Keratinocyte (primary cell): ENCODE measurements at regions not wholly inside any gene's neighbourhood (a gene's known extent, or its start where the extent isn't known, plus 50 kb on each side); places are given as distances from the start of the nearest gene placed in this dataset.

Experiments used
- DNase-seq: peaks from one replicate; pipeline ENCODE4 v3.0.0-alpha.2; 2011; ENCODE audit warnings: low read depth, missing footprints, low spot score
- FAIRE-seq: peaks from 2 replicates; lab custom pipeline; 2011; peaks lifted over from hg19 to GRCh38; lab: Jason Lieb, UNC
- H2AFZ ChIP-seq: 2 replicates; pipeline ENCODE4 v1.6.0; 2012; ENCODE audit warnings: low read length, control low read depth, inconsistent platforms; ENCODE audit not compliant: control insufficient read depth
- H3K27ac ChIP-seq: 2 replicates; pipeline ENCODE4 v1.5.1; 2011; ENCODE audit warnings: low read length; ENCODE audit not compliant: control insufficient read depth, insufficient read depth
- H3K27me3 ChIP-seq: 3 replicates; pipeline ENCODE4 v1.6.0; 2011; ENCODE audit warnings: low read length; ENCODE audit not compliant: control insufficient read depth, insufficient read depth; ENCODE audit errors: extremely low read depth
- H3K36me3 ChIP-seq, 2 experiments: 2 replicates in 1 of 2; 3 replicates in 1 of 2; pipeline ENCODE4 v1.5.1; 2011; ENCODE audit warnings: low read length in 2 of 2, mild to moderate bottlenecking in 1 of 2; ENCODE audit not compliant: control insufficient read depth in 2 of 2, insufficient read depth in 2 of 2; ENCODE audit errors: extremely low read depth in 1 of 2
- H3K4me1 ChIP-seq: 3 replicates; pipeline ENCODE4 v1.5.1; 2011; ENCODE audit warnings: low read length; ENCODE audit not compliant: control insufficient read depth, insufficient read depth; ENCODE audit errors: extremely low read depth
- H3K4me2 ChIP-seq: 3 replicates; pipeline ENCODE4 v1.6.0; 2011; ENCODE audit warnings: low read depth, low read length; ENCODE audit not compliant: control insufficient read depth, insufficient read depth; ENCODE audit errors: extremely low read depth
- H3K4me3 ChIP-seq, 3 experiments: fragments of 200-600 bp in 1 of 3; sonication (generic) in 1 of 3; 2 replicates in 2 of 3; 3 replicates in 1 of 3; pipeline ENCODE4 v1.5.1; 2011 to 2016; ENCODE audit warnings: low read length in 3 of 3, mild to moderate bottlenecking in 3 of 3, control low read depth in 2 of 3, inconsistent platforms in 1 of 3, low read depth in 1 of 3, mixed read lengths in 1 of 3, mixed run types in 1 of 3, moderate library complexity in 1 of 3; ENCODE audit not compliant: control insufficient read depth in 2 of 3, insufficient read depth in 2 of 3; ENCODE audit errors: extremely low read depth in 1 of 3
- H3K79me2 ChIP-seq: 2 replicates; pipeline ENCODE4 v1.6.0; 2012; ENCODE audit warnings: low read length; ENCODE audit not compliant: control insufficient read depth, insufficient read depth
- H3K9ac ChIP-seq: 3 replicates; pipeline ENCODE4 v1.6.0; 2011; ENCODE audit warnings: low read length; ENCODE audit not compliant: control insufficient read depth, insufficient read depth; ENCODE audit errors: extremely low read depth
- H3K9me1 ChIP-seq: 3 replicates; pipeline ENCODE4 v1.6.0; 2011; ENCODE audit warnings: low read length; ENCODE audit not compliant: control insufficient read depth, insufficient read depth; ENCODE audit errors: extremely low read depth
- H3K9me3 ChIP-seq: 2 replicates; pipeline ENCODE4 v1.5.1; 2012; ENCODE audit warnings: low read depth, low read length; ENCODE audit not compliant: control insufficient read depth
- H4K20me1 ChIP-seq: 3 replicates; pipeline ENCODE4 v1.6.0; 2011; ENCODE audit warnings: low read length; ENCODE audit not compliant: control insufficient read depth, insufficient read depth; ENCODE audit errors: extremely low read depth
- EZH2 ChIP-seq: IDR thresholded peaks from one replicate; pipeline ENCODE4 v1.6.1; 2012; ENCODE audit warnings: inconsistent platforms, mild to moderate bottlenecking, low read length, moderate library complexity
- dilution Hi-C: fragments of 300-500 bp; cut with MboI; formaldehyde crosslinking; loops from one replicate; pipeline ENCODE4 v1.7.0; 2020; ENCODE audit warnings: low sequenced_read_pairs; ENCODE audit not compliant: extremely low pct_ligation_motif_present
- TF ChIP-seq, protein P1 (sequence below), 3 experiments: IDR thresholded peaks in 1 of 3; conservative IDR thresholded peaks in 1 of 3; optimal IDR thresholded peaks in 1 of 3; 2 replicates in 2 of 3; 3 replicates in 1 of 3; pipeline versions ENCODE3 to v1.5.1; 2011; ENCODE audit warnings: low read length in 3 of 3, mild to moderate bottlenecking in 3 of 3, moderate library complexity in 2 of 3, control low read depth in 1 of 3, inconsistent platforms in 1 of 3; ENCODE audit not compliant: insufficient read depth in 2 of 3; ENCODE audit errors: extremely low read depth in 1 of 3

GRCh38 chr14:85338895-85339294 is 191.0 kb upstream of the FLRT2 start:
- Histone ChIP-seq H2AFZ (no peak overlapping the region), H3K4me2 (no peak overlapping the region), H3K36me3 (no peaks in the 10 kb centered on the region), H3K4me3 (no peak overlapping the region), H3K27me3 (no peaks in the 10 kb centered on the region), H3K79me2 (no peaks in the 10 kb centered on the region), H3K9ac (no peak overlapping the region), H3K9me1 (no peaks in the 10 kb centered on the region), H3K27ac (no peak overlapping the region), H3K4me1 (no peaks in the 10 kb centered on the region), H3K9me3 (no peaks in the 10 kb centered on the region), H4K20me1 (no peaks in the 10 kb centered on the region)
- FAIRE-seq, result no peak
- DNase-seq, result no peak
- TF ChIP-seq, protein P1, sequence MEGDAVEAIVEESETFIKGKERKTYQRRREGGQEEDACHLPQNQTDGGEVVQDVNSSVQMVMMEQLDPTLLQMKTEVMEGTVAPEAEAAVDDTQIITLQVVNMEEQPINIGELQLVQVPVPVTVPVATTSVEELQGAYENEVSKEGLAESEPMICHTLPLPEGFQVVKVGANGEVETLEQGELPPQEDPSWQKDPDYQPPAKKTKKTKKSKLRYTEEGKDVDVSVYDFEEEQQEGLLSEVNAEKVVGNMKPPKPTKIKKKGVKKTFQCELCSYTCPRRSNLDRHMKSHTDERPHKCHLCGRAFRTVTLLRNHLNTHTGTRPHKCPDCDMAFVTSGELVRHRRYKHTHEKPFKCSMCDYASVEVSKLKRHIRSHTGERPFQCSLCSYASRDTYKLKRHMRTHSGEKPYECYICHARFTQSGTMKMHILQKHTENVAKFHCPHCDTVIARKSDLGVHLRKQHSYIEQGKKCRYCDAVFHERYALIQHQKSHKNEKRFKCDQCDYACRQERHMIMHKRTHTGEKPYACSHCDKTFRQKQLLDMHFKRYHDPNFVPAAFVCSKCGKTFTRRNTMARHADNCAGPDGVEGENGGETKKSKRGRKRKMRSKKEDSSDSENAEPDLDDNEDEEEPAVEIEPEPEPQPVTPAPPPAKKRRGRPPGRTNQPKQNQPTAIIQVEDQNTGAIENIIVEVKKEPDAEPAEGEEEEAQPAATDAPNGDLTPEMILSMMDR (optimal IDR thresholded peaks at IDR 0.05 in 1 of 3, IDR thresholded peaks at IDR 0.05 in 1 of 3, conservative IDR thresholded peaks at IDR 0.05 in 1 of 3; ENCODE audit: extremely low read depth in 1 of 3, insufficient read depth in 2 of 3, low read length in 3 of 3), result no peak
- TF ChIP-seq EZH2, result no peak
- dilution Hi-C loops, result no loop called here

DNA sequence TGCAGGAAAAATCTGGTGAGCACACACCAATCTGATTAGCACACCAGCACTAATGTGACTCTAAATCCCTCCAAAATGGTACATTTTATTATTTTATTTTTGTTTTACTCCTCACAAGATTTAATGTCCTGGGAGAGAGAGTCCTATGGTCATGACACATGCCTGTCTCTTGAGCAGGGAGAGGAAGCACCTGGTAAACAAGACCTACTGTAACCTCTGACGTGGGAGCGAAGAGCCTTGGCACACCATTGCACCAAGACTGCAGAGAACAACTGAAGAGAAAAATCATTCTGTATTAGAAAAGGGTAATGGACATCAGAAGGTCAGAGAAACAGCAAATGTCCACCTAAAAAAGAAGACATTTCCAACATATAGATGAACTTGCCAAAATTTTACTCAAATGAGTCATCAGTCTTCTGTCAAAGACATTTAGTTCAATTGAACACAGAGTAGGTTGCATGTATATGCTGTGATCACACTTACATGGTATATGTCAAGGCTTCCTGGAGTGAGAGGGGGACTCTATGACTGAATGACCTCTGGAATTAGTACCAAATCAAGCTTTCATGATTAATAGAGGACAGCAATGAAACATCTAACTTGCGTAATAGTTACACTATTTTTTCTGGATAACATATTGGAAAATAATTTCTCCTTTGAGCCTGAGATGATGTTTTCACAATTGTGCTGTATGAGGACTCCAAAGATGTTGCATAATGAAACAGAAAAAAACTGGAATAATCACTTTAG is 186.9 kb upstream of the FLRT2 start:
- H2AFZ ChIP-seq, result no peak overlapping the region
- H3K9ac ChIP-seq, result no peak overlapping the region
- no peak overlapping the region for H3K4me2 ChIP-seq
- FAIRE-seq (peak; percentile 52), DNase-seq (no peak)
- H3K79me2 ChIP-seq, result no peaks in the 10 kb centered on the region
- TF ChIP-seq, protein P1 (optimal IDR thresholded peaks at IDR 0.05 in 1 of 3, IDR thresholded peaks at IDR 0.05 in 1 of 3, conservative IDR thresholded peaks at IDR 0.05 in 1 of 3; ENCODE audit: extremely low read depth in 1 of 3, insufficient read depth in 2 of 3, low read length in 3 of 3), result no peak
- no peak for TF ChIP-seq EZH2
- dilution Hi-C loops, result no loop called here
- no peaks in the 10 kb centered on the region for H3K27me3 ChIP-seq
- no peaks in the 10 kb centered on the region for H3K36me3 ChIP-seq
- no peak overlapping the region for H3K4me3 ChIP-seq
- no peaks in the 10 kb centered on the region for H3K9me3 ChIP-seq
- no peaks in the 10 kb centered on the region for H3K4me1 ChIP-seq
- no peaks in the 10 kb centered on the region for H3K9me1 ChIP-seq
- no peaks in the 10 kb centered on the region for H4K20me1 ChIP-seq
- H3K27ac ChIP-seq, result no peak overlapping the region
